Inflammatory macrophage (primary cell): ENCODE measurements at regions not wholly inside any gene's neighbourhood (a gene's known extent, or its start where the extent isn't known, plus 50 kb on each side); places are given as distances from the start of the nearest gene placed in this dataset.

ENCODE experiments used
- DNase-seq, 2 donors: peaks; one replicate each; pipeline ENCODE4 v3.0.0-alpha.2; 2020 to 2022

GRCh38 chr16:64641343-64641742 is 480.5 kb downstream of the CDH11 start:
- no peak for DNase-seq

GRCh38 chr16:64638766-64639165 is 483.1 kb downstream of the CDH11 start:
- DNase-seq: no peak

GRCh38 chr16:64629622-64630021 is 492.2 kb downstream of the CDH11 start:
- DNase-seq: no peak

- no peak for DNase-seq
Measured at GRCh38 chr16:64627781-64628180, 494.1 kb downstream of the CDH11 start.

- no peak for DNase-seq
Measured at GRCh38 chr16:64627288-64627687, 494.6 kb downstream of the CDH11 start.

GRCh38 chr16:64626776-64627175 is 495.1 kb downstream of the CDH11 start:
- DNase-seq: no peak

- DNase-seq: no peak
Measured at GRCh38 chr16:64621616-64622015, 500.2 kb downstream of the CDH11 start.

- no peak for DNase-seq
Measured at GRCh38 chr16:64617836-64618476, 503.9 kb downstream of the CDH11 start.

GRCh38 chr16:64615630-64616280 is 506.1 kb downstream of the CDH11 start:
- no peak for DNase-seq

- no peak for DNase-seq
Measured at GRCh38 chr16:64596196-64596595, 525.7 kb downstream of the CDH11 start.

- no peak for DNase-seq
Measured at GRCh38 chr16:64590513-64590912, 531.4 kb downstream of the CDH11 start.

- DNase-seq: no peak
Measured at GRCh38 chr16:64589836-64590235, 532.0 kb downstream of the CDH11 start.

GRCh38 chr16:64586781-64587180 is 535.1 kb downstream of the CDH11 start:
- DNase-seq: no peak

- no peak for DNase-seq
Measured at GRCh38 chr16:64585367-64585766, 536.5 kb downstream of the CDH11 start.

GRCh38 chr16:64580558-64580957 is 541.3 kb downstream of the CDH11 start:
- DNase-seq: no peak

- DNase-seq: no peak
Measured at GRCh38 chr16:64579712-64580111, 542.2 kb downstream of the CDH11 start.

GRCh38 chr16:64545768-64546167 is 576.1 kb downstream of the CDH11 start:
- DNase-seq: no peak

- DNase-seq: no peak
Measured at GRCh38 chr16:64544859-64545258, 577.0 kb downstream of the CDH11 start.

GRCh38 chr16:64543441-64543840 is 578.4 kb downstream of the CDH11 start:
- DNase-seq: no peak

GRCh38 chr16:64543031-64543430 is 578.8 kb downstream of the CDH11 start:
- DNase-seq: no peak

GRCh38 chr16:64542152-64542551 is 579.7 kb downstream of the CDH11 start:
- no peak for DNase-seq

GRCh38 chr16:64541621-64542020 is 580.2 kb downstream of the CDH11 start:
- DNase-seq: no peak

- DNase-seq: no peak
Measured at GRCh38 chr16:64540434-64540833, 581.4 kb downstream of the CDH11 start.

GRCh38 chr16:64539811-64540371 is 582.0 kb downstream of the CDH11 start:
- DNase-seq: no peak
